ENCODE measurements at regions not wholly inside any gene's neighbourhood (a gene's known extent, or its start where the extent isn't known, plus 50 kb on each side); places are given as distances from the start of the nearest gene placed in this dataset.

- ChIA-PET RAD21 (ENCODE audit: unreplicated experiment) (no interaction called here), SMC1A (ENCODE audit: uncharacterized antibody, unreplicated experiment) (no interaction called here), POLR2A (no interaction called here), CTCF (interaction anchor here (1.4 kb wide), 1 partner anchor 146 kb away, joined by 3 read pairs; no protein-coding TSS in a partner anchor)
- no peak overlapping the region for H3K9ac ChIP-seq (ENCODE audit: control insufficient read depth, insufficient read depth, low read length)
- in situ Hi-C loops (cut with MboI) (no loop called here), intact Hi-C loops (cut with micrococcal nuclease; ENCODE audit: unreplicated experiment) (no loop called here)
- H4K20me1 ChIP-seq (ENCODE audit: control insufficient read depth, insufficient read depth), result no peaks in the 10 kb centered on the region
- DNase-seq (ENCODE audit: low read depth, low spot score) (no peak), FAIRE-seq (no peak), ATAC-seq (no peak)
- BruUV-seq (replicated peaks), result no TSS peak
- H3K4me2 ChIP-seq (ENCODE audit: control insufficient read depth, insufficient read depth), result no peak overlapping the region
- H2AFZ ChIP-seq (ENCODE audit: control insufficient read depth, low read depth, low read length), result no peak overlapping the region
- H3K27me3 ChIP-seq (replicated peaks in 1 of 2; ENCODE audit: control insufficient read depth in 2 of 2, insufficient read depth in 2 of 2, low read length in 1 of 2), result no peaks in the 10 kb centered on the region
- no peak overlapping the region for H3K27ac ChIP-seq (ENCODE audit: control insufficient read depth, insufficient read depth)
- no peaks in the 10 kb centered on the region for H3K79me2 ChIP-seq (ENCODE audit: control insufficient read depth, insufficient read depth, low read length)
- TF ChIP-seq STAT3 (IDR thresholded peaks at IDR 0.05; ENCODE audit: low read depth, low read length) (no peak), IRF3 (IDR thresholded peaks at IDR 0.05) (no peak), WRNIP1 (IDR thresholded peaks at IDR 0.05; ENCODE audit: borderline replicate concordance, low read depth, low read length) (no peak), CBX3 (IDR thresholded peaks at IDR 0.05; ENCODE audit: borderline replicate concordance, low read depth) (no peak), MYB (IDR thresholded peaks at IDR 0.05; ENCODE audit: borderline replicate concordance, low read depth, low read length) (no peak), RB1 (IDR thresholded peaks at IDR 0.05; ENCODE audit: borderline replicate concordance) (no peak), GABPA (IDR thresholded peaks at IDR 0.05; ENCODE audit: low read depth) (no peak), MAX (IDR thresholded peaks at IDR 0.05; ENCODE audit: low read depth, low read length) (no peak), BMI1 (IDR thresholded peaks at IDR 0.05; ENCODE audit: borderline replicate concordance) (no peak), SUZ12 (IDR thresholded peaks at IDR 0.05; ENCODE audit: unreplicated experiment) (no peak), KAT2A (conservative IDR thresholded peaks at IDR 0.05; ENCODE audit: control insufficient read depth, low read depth, low read length) (no peak), ZNF592 (IDR thresholded peaks at IDR 0.05) (no peak)
- H3K9me3 ChIP-seq (replicated peaks; ENCODE audit: control insufficient read depth, insufficient read depth, low read length), result no peaks in the 10 kb centered on the region
- WGBS (ENCODE audit: insufficient coverage, insufficient replicate concordance, low lambda C conversion rate, missing lambda C conversion rate), result 25% methylated on average over 5 of the region's 5 CpGs
- no peak overlapping the region for H3K4me3 ChIP-seq
- no peaks in the 10 kb centered on the region for H3K36me3 ChIP-seq (ENCODE audit: control insufficient read depth in 2 of 2, insufficient read depth in 2 of 2, low read length in 1 of 2)
- no peaks in the 10 kb centered on the region for H3K4me1 ChIP-seq (ENCODE audit: control insufficient read depth, insufficient read depth, low read length)
These were observed 209.0 kb downstream of the IDS start for GRCh38 chrX:149296092-149296491.

Measured in GM12878 (cell line).